Heart left ventricle (tissue), 16 donors: ENCODE measurements at regions not wholly inside any gene's neighbourhood (a gene's known extent, or its start where the extent isn't known, plus 50 kb on each side); places are given as distances from the start of the nearest gene placed in this dataset.

Source experiments
- ATAC-seq, 4 donors: fragments of 200-7000 bp; cut with Tn5 transposase; one replicate each; pipeline ENCODE4 v1.9.1; 2020 to 2022; ENCODE audit warnings: moderate library complexity in 4 of 4, mild to moderate bottlenecking in 3 of 4, moderate number of reproducible peaks in 1 of 4
- DNase-seq, 5 donors: peaks; one replicate each; pipeline ENCODE4 v3.0.0-alpha.2; 2020
- H3K27ac ChIP-seq, 12 donors: fragments of 200-600 bp; sonication (generic) in 4 of 12; one replicate each; pipeline versions ENCODE4 v1.5.0 to v1.8.0; 2016 to 2022; ENCODE audit warnings: mild to moderate bottlenecking in 2 of 12
- H3K27me3 ChIP-seq, 9 donors: fragments of 200-600 bp; sonication (generic) in 2 of 9; one replicate each; pipeline versions ENCODE4 v1.5.1 to v1.8.0; 2016 to 2022; ENCODE audit warnings: mild to moderate bottlenecking in 3 of 9
- H3K36me3 ChIP-seq, 9 donors: fragments of 200-600 bp; sonication (generic) in 2 of 9; one replicate each; pipeline versions ENCODE4 v1.5.0 to v1.8.0; 2018 to 2022; ENCODE audit warnings: mild to moderate bottlenecking in 2 of 9
- H3K4me1 ChIP-seq, 12 donors: fragments of 200-600 bp; sonication (generic) in 4 of 12; one replicate each; pipeline versions ENCODE4 v1.5.0 to v1.8.0; 2016 to 2022; ENCODE audit warnings: mild to moderate bottlenecking in 3 of 12
- H3K4me3 ChIP-seq, 12 donors: fragments of 200-600 bp; sonication (generic) in 4 of 12; one replicate each; pipeline versions ENCODE4 v1.5.0 to v1.8.0; 2017 to 2022; ENCODE audit warnings: mild to moderate bottlenecking in 9 of 12, moderate library complexity in 4 of 12
- H3K9me3 ChIP-seq, 12 donors: fragments of 200-600 bp; sonication (generic) in 4 of 12; one replicate each; pipeline versions ENCODE4 v1.5.0 to v1.8.0; 2016 to 2022; ENCODE audit warnings: mild to moderate bottlenecking in 1 of 12
- CTCF ChIP-seq, 12 donors: fragments of 200-600 bp; sonication (generic) in 4 of 12; IDR thresholded peaks; one replicate each; pipeline versions ENCODE4 v1.5.0 to v1.8.0; 2018 to 2022; ENCODE audit warnings: antibody characterized with exemption in 12 of 12, mild to moderate bottlenecking in 5 of 12
- POLR2A ChIP-seq, 2 donors: fragments of 450-650 bp; IDR thresholded peaks; one replicate each; pipeline ENCODE4 v1.6.1; 2017; ENCODE audit warnings: antibody characterized with exemption in 2 of 2, mild to moderate bottlenecking in 2 of 2, moderate library complexity in 2 of 2
- WGBS, 4 donors: extraction: QIAGEN DNeasy Blood & Tissue Kit in 2 of 4; methylation state at CpG; one replicate each; pipeline versions ENCODE4 v1.1.5 to v1.1.7; 2013 to 2018; 5-methylcytosine and 5-hydroxymethylcytosine counted together
- intact Hi-C, 10 donors: fragments of 100-400 bp; cut with DNase I; formaldehyde crosslinking; loops; one replicate each; pipeline versions ENCODE4 v1.11.1 to v1.14.2; 2022
- donor health status: ischemic (EF 13 %, LVEDD 7.1; RV severe dilation, severe dysfunction).
- donor health status: healthy with polysubstance abuse.
- donor health status: DM: no; HTN: yes; CAD: no.
- donor health status: DM: no; HTN: no; CAD: no.
- donor health status: ischemic (EF 25% LVEDD 6.9; RV normal size, moderate dysfunction).
- donor health status: ischemic (EF 25% LVEDD 5.7; RV mildly dilated, moderate dysfunction).
- donor health status: healthy.
- donor health status: DM: yes; HTN: yes; CAD: no.
- donor health status: ischemic (EF 35%, LVEDD 5.7; RV mildly dilated, moderate dysfunction).
- donor health status: nonischemic (EF 11% LVEDD 7.7; RV severe dilation, severe dysfunction).
- donor health status: DM: yes; HTN: yes; CAD: no.
- donor health status: PGD.
- donor health status: ischemic (EF 29% LVEDD 5.4; RV normal size, mild dysfunction).
- donor health status: nonischemic (EF 23%, LVEDD 6.1; RV moderate dilation, normal function).

GRCh38 chr17:31745964-31746600, 113.0 kb downstream of the COPRS start:
- H3K27ac ChIP-seq: peak overlapping the region in 2 of 12 donors; percentile 38 to 59
- peaks cover 0 to 4% (median 0%) of the 10 kb centered on the region in 9 donors for H3K27me3 ChIP-seq
- no peak for ATAC-seq
- H3K9me3 ChIP-seq: no peaks in the 10 kb centered on the region
- no peaks in the 10 kb centered on the region for H3K36me3 ChIP-seq
- H3K4me1 ChIP-seq: peaks cover 6 to 35% (median 19%) of the 10 kb centered on the region in 12 donors
- TF ChIP-seq POLR2A (IDR thresholded peaks at IDR 0.05): no peak
- TF ChIP-seq CTCF (IDR thresholded peaks at IDR 0.05): no peak
- 86 to 90% (median 87%) methylated on average over 6 to 8 of the region's 8 CpGs for WGBS, 4 donors
- DNase-seq: no peak
- H3K4me3 ChIP-seq: no peak overlapping the region
- intact Hi-C loops: loop anchor here in 2 of 10 donors (10.0 kb wide), 1 partner anchor 191 kb away; no protein-coding TSS in a partner anchor

GRCh38 chr17:31744511-31744951, 114.5 kb downstream of the COPRS start:
- Histone ChIP-seq H3K27me3 (peaks cover 0 to 4% (median 0%) of the 10 kb centered on the region in 9 donors), H3K36me3 (no peaks in the 10 kb centered on the region), H3K4me3 (no peak overlapping the region), H3K9me3 (no peaks in the 10 kb centered on the region), H3K4me1 (peaks cover 6 to 43% (median 19%) of the 10 kb centered on the region in 12 donors), H3K27ac (peak overlapping the region in 8 of 12 donors; percentile 1 to 80 (median 54))
- DNase-seq (no peak), ATAC-seq (peak in 2 of 4 donors; percentile 23 to 40)
- intact Hi-C loops: loop anchor here in 3 of 10 donors (5.0 to 10.0 kb wide), 3 partner anchors 98 to 190 kb away; no protein-coding TSS in a partner anchor
- 23 to 40% (median 33%) methylated on average over 3 of the region's 3 CpGs for WGBS, 4 donors
- TF ChIP-seq CTCF (IDR thresholded peaks at IDR 0.05) (no peak), POLR2A (IDR thresholded peaks at IDR 0.05) (no peak)

- WGBS, 4 donors: 12 to 34% (median 26%) methylated on average over 2 of the region's 2 CpGs
- TF ChIP-seq CTCF (IDR thresholded peaks at IDR 0.05) (no peak), POLR2A (IDR thresholded peaks at IDR 0.05) (no peak)
- Histone ChIP-seq H3K9me3 (no peaks in the 10 kb centered on the region), H3K4me1 (peaks cover 6 to 51% (median 23%) of the 10 kb centered on the region in 12 donors), H3K36me3 (no peaks in the 10 kb centered on the region), H3K4me3 (no peak overlapping the region), H3K27me3 (peaks cover 0 to 4% (median 0%) of the 10 kb centered on the region in 9 donors), H3K27ac (peak overlapping the region in 8 of 12 donors; percentile 1 to 80 (median 54))
- DNase-seq: peak in 1 of 5 donors; percentile 25
- intact Hi-C loops: loop anchor here in 3 of 10 donors (5.0 to 10.0 kb wide), 3 partner anchors 99 to 189 kb away; no protein-coding TSS in a partner anchor
- ATAC-seq: peak in 2 of 4 donors; percentile 29 to 33
Measured at GRCh38 chr17:31743797-31744196, 115.2 kb downstream of the COPRS start.

GRCh38 chr17:31741371-31741770, 117.7 kb downstream of the COPRS start:
- peak overlapping the region in 1 of 12 donors; percentile 18 for H3K27ac ChIP-seq
- ATAC-seq (no peak), DNase-seq (no peak)
- no peak for TF ChIP-seq POLR2A (IDR thresholded peaks at IDR 0.05)
- no peak for TF ChIP-seq CTCF (IDR thresholded peaks at IDR 0.05)
- H3K4me3 ChIP-seq: no peak overlapping the region
- peaks cover 6 to 63% (median 22%) of the 10 kb centered on the region in 12 donors for H3K4me1 ChIP-seq
- 86 to 91% (median 88%) methylated on average over 3 of the region's 3 CpGs for WGBS, 4 donors
- intact Hi-C loops: loop anchor here in 3 of 10 donors (5.0 to 10.0 kb wide), 3 partner anchors 101 to 187 kb away; no protein-coding TSS in a partner anchor
- peaks cover 0 to 4% (median 0%) of the 10 kb centered on the region in 9 donors for H3K27me3 ChIP-seq
- H3K36me3 ChIP-seq: no peaks in the 10 kb centered on the region
- peaks cover 0 to 10% (median 0%) of the 10 kb centered on the region in 12 donors for H3K9me3 ChIP-seq
